ENCODE measurements at regions not wholly inside any gene's neighbourhood (a gene's known extent, or its start where the extent isn't known, plus 50 kb on each side); places are given as distances from the start of the nearest gene placed in this dataset.

- no peak overlapping the region for H3K4me3 Mint-ChIP-seq (ENCODE audit: unreplicated experiment)
- Histone ChIP-seq H3K4me1 (no peaks in the 10 kb centered on the region), H3K27me3 (replicated peaks; ENCODE audit: control insufficient read depth, insufficient read depth, low read length) (no peaks in the 10 kb centered on the region), H3K4me3 (ENCODE audit: low read depth, low read length) (no peak overlapping the region), H3K36me3 (ENCODE audit: control insufficient read depth, insufficient read depth, low read length) (no peaks in the 10 kb centered on the region), H3K9me3 (no peaks in the 10 kb centered on the region)
- no peaks in the 10 kb centered on the region for H3K27me3 Mint-ChIP-seq (ENCODE audit: insufficient read depth, unreplicated experiment)
- no peak for DNase-seq
- H3K27ac Mint-ChIP-seq (ENCODE audit: unreplicated experiment) = no peak overlapping the region
- intact Hi-C loops (cut with micrococcal nuclease; ENCODE audit: unreplicated experiment) = no loop called here
- peaks cover 11% of the 10 kb centered on the region for H3K9me3 Mint-ChIP-seq (ENCODE audit: unreplicated experiment)
- TF ChIP-seq CTCF (IDR thresholded peaks at IDR 0.05; ENCODE audit: insufficient read depth in 1 of 2, low read depth in 1 of 2, low read length in 1 of 2, severe bottlenecking in 1 of 2, unreplicated experiment in 1 of 2) = no peak
- ChIA-PET POLR2A (no interaction called here), CTCF (no interaction called here)
- no TSS peak for BruUV-seq (replicated peaks)
- no peaks in the 10 kb centered on the region for H3K36me3 Mint-ChIP-seq (ENCODE audit: insufficient read depth, unreplicated experiment)
- H3K4me1 Mint-ChIP-seq (ENCODE audit: low read depth, unreplicated experiment) = peaks cover 7% of the 10 kb centered on the region
Observed at GRCh38 chr14:85301506-85301905, 228.4 kb upstream of the FLRT2 start.

GRCh38 chr14:85306024-85306423, 223.9 kb upstream of the FLRT2 start:
- TF ChIP-seq CTCF (IDR thresholded peaks at IDR 0.05; ENCODE audit: insufficient read depth in 1 of 2, low read depth in 1 of 2, low read length in 1 of 2, severe bottlenecking in 1 of 2, unreplicated experiment in 1 of 2) = no peak
- H3K36me3 Mint-ChIP-seq (ENCODE audit: insufficient read depth, unreplicated experiment) = no peaks in the 10 kb centered on the region
- no peak overlapping the region for H3K27ac Mint-ChIP-seq (ENCODE audit: unreplicated experiment)
- CTCF ChIA-PET = no interaction called here
- Histone ChIP-seq H3K4me3 (ENCODE audit: low read depth, low read length) (no peak overlapping the region), H3K36me3 (ENCODE audit: control insufficient read depth, insufficient read depth, low read length) (no peaks in the 10 kb centered on the region), H3K27me3 (replicated peaks; ENCODE audit: control insufficient read depth, insufficient read depth, low read length) (no peaks in the 10 kb centered on the region), H3K9me3 (no peaks in the 10 kb centered on the region), H3K4me1 (no peaks in the 10 kb centered on the region)
- H3K4me1 Mint-ChIP-seq (ENCODE audit: low read depth, unreplicated experiment) = no peaks in the 10 kb centered on the region
- POLR2A ChIA-PET = no interaction called here
- no TSS peak for BruUV-seq (replicated peaks)
- H3K9me3 Mint-ChIP-seq (ENCODE audit: unreplicated experiment) = no peaks in the 10 kb centered on the region
- DNase-seq = no peak
- intact Hi-C loops (cut with micrococcal nuclease; ENCODE audit: unreplicated experiment) = no loop called here
- H3K4me3 Mint-ChIP-seq (ENCODE audit: unreplicated experiment) = no peak overlapping the region
- H3K27me3 Mint-ChIP-seq (ENCODE audit: insufficient read depth, unreplicated experiment) = no peaks in the 10 kb centered on the region

GRCh38 chr14:85308531-85309300, 221.2 kb upstream of the FLRT2 start:
- intact Hi-C loops (cut with micrococcal nuclease; ENCODE audit: unreplicated experiment) = no loop called here
- H3K27ac Mint-ChIP-seq (ENCODE audit: unreplicated experiment) = no peak overlapping the region
- H3K36me3 Mint-ChIP-seq (ENCODE audit: insufficient read depth, unreplicated experiment) = no peaks in the 10 kb centered on the region
- no peak overlapping the region for H3K4me3 Mint-ChIP-seq (ENCODE audit: unreplicated experiment)
- Histone ChIP-seq H3K27me3 (replicated peaks; ENCODE audit: control insufficient read depth, insufficient read depth, low read length) (no peaks in the 10 kb centered on the region), H3K9me3 (no peaks in the 10 kb centered on the region), H3K4me3 (ENCODE audit: low read depth, low read length) (no peak overlapping the region), H3K36me3 (ENCODE audit: control insufficient read depth, insufficient read depth, low read length) (no peaks in the 10 kb centered on the region), H3K4me1 (no peaks in the 10 kb centered on the region)
- no peak for DNase-seq
- no peaks in the 10 kb centered on the region for H3K9me3 Mint-ChIP-seq (ENCODE audit: unreplicated experiment)
- BruUV-seq (replicated peaks) = no TSS peak
- ChIA-PET CTCF (no interaction called here), POLR2A (no interaction called here)
- TF ChIP-seq CTCF (IDR thresholded peaks at IDR 0.05; ENCODE audit: insufficient read depth in 1 of 2, low read depth in 1 of 2, low read length in 1 of 2, severe bottlenecking in 1 of 2, unreplicated experiment in 1 of 2) = no peak
- H3K4me1 Mint-ChIP-seq (ENCODE audit: low read depth, unreplicated experiment) = no peaks in the 10 kb centered on the region
- no peaks in the 10 kb centered on the region for H3K27me3 Mint-ChIP-seq (ENCODE audit: insufficient read depth, unreplicated experiment)

All from Caco-2 (cell line).